Mesothelial cell of epicardium (in vitro differentiated cells): ENCODE measurements at regions not wholly inside any gene's neighbourhood (a gene's known extent, or its start where the extent isn't known, plus 50 kb on each side); places are given as distances from the start of the nearest gene placed in this dataset.

Source experiments
- DNase-seq, 2 experiments: peaks; one replicate each; pipeline ENCODE4 v3.0.0; 2021; ENCODE audit warnings: low spot score in 2 of 2; ENCODE audit not compliant: unreplicated experiment in 2 of 2
- H3K27ac Mint-ChIP-seq: 2 replicates; pipeline ENCODE4 v1.8.0; 2021; ENCODE audit warnings: mixed read lengths
- H3K27me3 Mint-ChIP-seq: 2 replicates; pipeline ENCODE4 v1.8.0; 2021; ENCODE audit warnings: low read depth, mixed read lengths
- H3K36me3 Mint-ChIP-seq: 2 replicates; pipeline ENCODE4 v1.8.0; 2021; ENCODE audit warnings: mixed read lengths
- H3K4me1 Mint-ChIP-seq: 2 replicates; pipeline ENCODE4 v1.8.0; 2021; ENCODE audit warnings: mixed read lengths
- H3K4me3 Mint-ChIP-seq: 2 replicates; pipeline ENCODE4 v1.8.0; 2021; ENCODE audit warnings: mild to moderate bottlenecking, moderate library complexity, mixed read lengths
- H3K9me3 Mint-ChIP-seq: 2 replicates; pipeline ENCODE4 v1.8.0; 2021; ENCODE audit warnings: mixed read lengths
- CTCF ChIP-seq: fragments of 200-600 bp; sonication (generic); IDR thresholded peaks from one replicate; pipeline ENCODE4 v1.5.0; 2021; ENCODE audit warnings: antibody characterized with exemption; ENCODE audit not compliant: unreplicated experiment

DNA sequence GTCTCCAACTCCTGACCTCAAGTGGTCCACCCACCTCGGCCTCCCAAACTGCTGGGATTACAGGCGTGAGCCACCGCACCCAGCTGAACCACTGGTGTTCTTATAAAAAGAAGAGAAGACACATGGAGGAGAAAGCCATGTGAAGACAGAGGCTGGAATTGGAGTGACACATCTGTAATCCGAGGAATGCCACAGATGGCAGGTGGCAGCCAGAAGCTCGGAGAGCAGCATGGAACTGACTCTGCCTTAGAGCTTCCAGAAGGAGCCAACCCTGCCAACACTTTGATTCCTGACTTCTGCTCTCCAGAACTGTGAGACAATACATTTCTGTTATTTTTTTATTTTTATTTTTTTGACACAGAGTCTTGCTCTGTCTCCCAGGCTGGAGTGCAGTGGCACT is 59.0 kb upstream of the ATP2B4 start:
- H3K9me3 Mint-ChIP-seq: no peaks in the 10 kb centered on the region
- no peak overlapping the region for H3K4me3 Mint-ChIP-seq

DNA sequence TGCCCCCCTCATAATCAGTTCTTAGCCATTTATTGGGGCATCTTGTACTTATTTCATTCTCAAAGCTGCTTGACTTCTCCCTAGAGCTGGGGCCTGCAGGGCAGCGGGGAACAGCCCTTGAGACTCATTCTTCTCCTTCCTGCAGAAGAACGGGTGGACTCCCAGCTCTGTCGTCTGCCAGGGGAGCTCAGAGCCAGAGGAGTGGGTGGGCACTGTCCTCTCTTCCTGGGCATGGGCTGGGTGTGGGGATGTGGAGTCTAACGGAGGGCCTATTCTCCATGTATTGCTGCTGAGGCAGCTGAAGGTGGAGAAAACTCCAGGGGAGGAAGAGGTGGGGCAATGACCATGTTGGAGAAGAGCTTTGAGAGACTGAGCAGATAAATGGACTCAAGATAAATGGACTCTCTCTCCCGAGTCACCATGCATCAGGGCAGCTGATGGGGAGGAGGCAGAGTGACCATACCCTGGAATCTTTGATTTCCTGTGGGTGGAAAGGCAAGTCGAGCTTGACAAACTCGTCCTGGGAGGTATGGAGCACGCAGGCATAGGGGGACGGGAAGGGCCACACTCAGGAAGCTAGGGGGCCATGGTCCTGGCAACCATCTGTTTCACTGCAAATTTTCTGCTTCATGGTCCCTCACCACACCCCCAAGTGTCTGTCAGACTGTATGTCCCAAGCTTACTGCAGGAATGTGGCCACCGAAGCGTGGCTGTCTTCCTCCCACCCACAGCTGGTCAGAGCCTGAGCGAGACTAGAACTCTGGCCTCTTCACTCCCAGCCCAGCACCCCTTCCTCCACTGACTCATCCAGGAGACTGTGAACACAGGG is 56.9 kb upstream of the ATP2B4 start:
- Mint-ChIP-seq H3K27me3 (no peaks in the 10 kb centered on the region), H3K27ac (peak overlapping the region; percentile 35), H3K36me3 (no peaks in the 10 kb centered on the region), H3K4me1 (peaks cover 41% of the 10 kb centered on the region), H3K9me3 (no peaks in the 10 kb centered on the region), H3K4me3 (no peak overlapping the region)
- no peak for DNase-seq
- TF ChIP-seq CTCF: no peak

More for the DNA sequence above, 59.0 kb upstream of the ATP2B4 start:
- no peak overlapping the region for H3K27ac Mint-ChIP-seq
- peaks cover 49% of the 10 kb centered on the region for H3K4me1 Mint-ChIP-seq
- no peaks in the 10 kb centered on the region for H3K27me3 Mint-ChIP-seq
- DNase-seq: no peak
- no peaks in the 10 kb centered on the region for H3K36me3 Mint-ChIP-seq
- no peak for TF ChIP-seq CTCF

DNA sequence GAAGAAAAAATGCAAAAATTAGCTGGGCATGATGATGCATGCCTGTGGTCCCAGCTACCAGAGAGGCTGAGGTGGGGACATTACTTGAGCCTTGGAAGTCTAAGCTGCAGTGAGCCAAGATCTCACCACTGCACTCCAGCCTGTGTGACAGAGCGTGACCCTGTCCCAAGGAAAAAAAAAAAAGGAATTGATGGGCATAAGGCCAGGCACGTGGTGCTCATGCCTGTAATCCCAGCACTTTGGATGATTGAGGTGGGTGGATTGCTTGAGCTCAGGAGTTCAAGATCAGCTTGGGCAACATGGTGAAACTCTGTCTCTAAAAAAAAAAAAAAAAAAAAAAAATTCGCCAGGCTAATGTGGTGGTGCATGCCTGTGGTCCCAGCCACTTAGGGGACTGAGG is 55.8 kb upstream of the ATP2B4 start:
- H3K27me3 Mint-ChIP-seq: no peaks in the 10 kb centered on the region

GRCh38 chr1:203571661-203572060 is 55.0 kb upstream of the ATP2B4 start:
- peak overlapping the region; percentile 96 for H3K27ac Mint-ChIP-seq
- no peaks in the 10 kb centered on the region for H3K9me3 Mint-ChIP-seq
- no peak for DNase-seq
- peaks cover 25% of the 10 kb centered on the region for H3K4me1 Mint-ChIP-seq
- no peaks in the 10 kb centered on the region for H3K36me3 Mint-ChIP-seq
- H3K27me3 Mint-ChIP-seq: no peaks in the 10 kb centered on the region
- no peak overlapping the region for H3K4me3 Mint-ChIP-seq
- no peak for TF ChIP-seq CTCF

More for the DNA sequence above, 55.8 kb upstream of the ATP2B4 start:
- no peak overlapping the region for H3K27ac Mint-ChIP-seq
- TF ChIP-seq CTCF: no peak
- H3K9me3 Mint-ChIP-seq: no peaks in the 10 kb centered on the region
- no peak overlapping the region for H3K4me3 Mint-ChIP-seq
- H3K36me3 Mint-ChIP-seq: no peaks in the 10 kb centered on the region
- peaks cover 33% of the 10 kb centered on the region for H3K4me1 Mint-ChIP-seq
- DNase-seq: no peak

DNA sequence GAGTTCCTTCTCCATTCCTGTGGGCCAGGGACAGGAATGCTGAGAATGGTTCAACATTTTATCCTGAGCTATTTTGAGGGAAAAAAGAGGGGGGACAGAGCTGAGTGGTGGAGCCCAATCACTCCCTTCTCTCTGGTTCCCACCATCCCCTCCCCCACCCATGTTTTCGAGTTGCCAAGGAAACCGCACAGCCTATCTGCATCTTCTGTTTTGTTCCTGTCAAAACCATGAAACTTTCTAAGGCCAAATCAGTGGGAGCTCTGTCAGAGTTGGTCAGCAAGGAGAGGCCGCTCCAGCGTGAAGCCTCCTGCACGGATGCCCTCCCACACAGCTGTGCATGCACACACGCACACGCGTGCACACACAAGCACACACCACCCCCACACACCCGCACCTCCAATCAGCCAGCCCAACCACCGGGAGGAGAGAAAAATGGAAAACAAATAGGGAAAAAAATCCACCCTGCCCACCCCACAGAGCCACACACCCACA is 54.5 kb upstream of the ATP2B4 start:
- H3K4me1 Mint-ChIP-seq: peaks cover 25% of the 10 kb centered on the region
- TF ChIP-seq CTCF: no peak
- no peaks in the 10 kb centered on the region for H3K9me3 Mint-ChIP-seq
- peak overlapping the region; percentile 96 for H3K27ac Mint-ChIP-seq
- no peaks in the 10 kb centered on the region for H3K36me3 Mint-ChIP-seq
- DNase-seq: no peak
- H3K27me3 Mint-ChIP-seq: no peaks in the 10 kb centered on the region
- no peak overlapping the region for H3K4me3 Mint-ChIP-seq
